Left hindlimb (tissue), 1 donor: ENCODE measurements at regions not wholly inside any gene's neighbourhood (a gene's known extent, or its start where the extent isn't known, plus 50 kb on each side); places are given as distances from the start of the nearest gene placed in this dataset.
"Not testable (repeated sequence)": the region's sequence is repeated elsewhere in the genome, so short reads cannot be mapped to it uniquely, and the experiment has no call there.

Source experiments
- DNase-seq: peaks from one replicate; pipeline ENCODE4 v3.0.0-alpha.2; 2018

GRCh38 chr3:159280386-159281191, 478.7 kb downstream of the MFSD1 start:
- no peak for DNase-seq

- no peak for DNase-seq
Observed at GRCh38 chr3:159293493-159293892, 491.6 kb downstream of the MFSD1 start.

- no peak for DNase-seq
Observed at GRCh38 chr3:159301961-159302360, 500.1 kb downstream of the MFSD1 start.

GRCh38 chr3:159305017-159305416, 503.2 kb downstream of the MFSD1 start:
- no peak for DNase-seq

- not testable (repeated sequence) for DNase-seq
Observed at GRCh38 chr3:159316706-159317105, 514.9 kb downstream of the MFSD1 start.

- DNase-seq = no peak
Observed at GRCh38 chr3:159319156-159319555, 517.3 kb downstream of the MFSD1 start.

GRCh38 chr3:159322322-159322939, 520.6 kb downstream of the MFSD1 start:
- DNase-seq = no peak

- DNase-seq = no peak
Observed at GRCh38 chr3:159323848-159324247, 522.0 kb downstream of the MFSD1 start.

- DNase-seq = no peak
Observed at GRCh38 chr3:159326998-159327397, 525.1 kb downstream of the MFSD1 start.

GRCh38 chr3:159332535-159333099, 530.8 kb downstream of the MFSD1 start:
- no peak for DNase-seq

GRCh38 chr3:159339131-159339530, 537.3 kb downstream of the MFSD1 start:
- no peak for DNase-seq

GRCh38 chr3:159340877-159341500, 539.1 kb downstream of the MFSD1 start:
- DNase-seq = no peak

GRCh38 chr3:159346271-159346903, 544.5 kb downstream of the MFSD1 start:
- no peak for DNase-seq

GRCh38 chr3:159348431-159348830, 546.6 kb downstream of the MFSD1 start:
- no peak for DNase-seq

GRCh38 chr3:159356606-159357005, 554.8 kb downstream of the MFSD1 start:
- DNase-seq = no peak

- no peak for DNase-seq
Observed at GRCh38 chr3:159364511-159364910, 562.7 kb downstream of the MFSD1 start.

- DNase-seq = no peak
Observed at GRCh38 chr3:159366476-159366875, 564.6 kb downstream of the MFSD1 start.

- no peak for DNase-seq
Observed at GRCh38 chr3:159371961-159372360, 570.1 kb downstream of the MFSD1 start.

- no peak for DNase-seq
Observed at GRCh38 chr3:159378396-159379194, 576.7 kb downstream of the MFSD1 start.

- DNase-seq = no peak
Observed at GRCh38 chr3:159380891-159381290, 579.0 kb downstream of the MFSD1 start.

GRCh38 chr3:159390656-159391212, 588.9 kb downstream of the MFSD1 start:
- no peak for DNase-seq

- DNase-seq = not testable (repeated sequence)
Observed at GRCh38 chr3:159397683-159398082, 591.0 kb upstream of the IL12A start.
